Omental fat pad (tissue), 3 donors: ENCODE measurements at regions not wholly inside any gene's neighbourhood (a gene's known extent, or its start where the extent isn't known, plus 50 kb on each side); places are given as distances from the start of the nearest gene placed in this dataset.

Experiments used
- ATAC-seq: fragments of 150-250 bp; one replicate; pipeline ENCODE4 v1.9.1; 2016; ENCODE audit warnings: mild to moderate bottlenecking, moderate library complexity; ENCODE audit not compliant: low FRiP score
- DNase-seq: peaks from one replicate; pipeline ENCODE4 v3.0.0-alpha.2; 2019; ENCODE audit warnings: low spot score
- TF ChIP-seq, protein P1 (sequence below), 3 donors: fragments of 450-650 bp; IDR thresholded peaks; one replicate each; pipeline ENCODE4 v1.5.1; 2016 to 2017; ENCODE audit warnings: antibody characterized with exemption in 3 of 3, mild to moderate bottlenecking in 3 of 3, moderate library complexity in 2 of 3

DNA sequence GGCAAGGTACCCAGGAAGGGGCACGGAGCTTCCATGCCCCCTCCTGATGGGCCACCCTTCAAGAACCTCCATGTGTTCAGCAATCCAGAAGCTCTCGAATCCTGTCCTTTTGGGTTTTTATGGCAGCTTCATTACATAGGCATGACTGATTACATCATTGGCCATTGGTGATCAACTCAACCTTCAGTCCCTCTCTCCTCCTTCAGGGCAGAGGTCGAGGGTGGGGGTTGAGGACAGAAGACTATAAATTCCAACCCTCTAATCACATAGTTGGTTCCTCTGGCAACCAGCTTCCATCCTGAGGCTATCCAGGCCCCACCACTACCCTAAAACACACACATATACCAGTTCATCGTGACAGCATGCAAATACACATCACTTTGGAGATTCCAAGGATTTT lies 135.7 kb downstream of the ZNF281 start:
- TF ChIP-seq, protein P1, sequence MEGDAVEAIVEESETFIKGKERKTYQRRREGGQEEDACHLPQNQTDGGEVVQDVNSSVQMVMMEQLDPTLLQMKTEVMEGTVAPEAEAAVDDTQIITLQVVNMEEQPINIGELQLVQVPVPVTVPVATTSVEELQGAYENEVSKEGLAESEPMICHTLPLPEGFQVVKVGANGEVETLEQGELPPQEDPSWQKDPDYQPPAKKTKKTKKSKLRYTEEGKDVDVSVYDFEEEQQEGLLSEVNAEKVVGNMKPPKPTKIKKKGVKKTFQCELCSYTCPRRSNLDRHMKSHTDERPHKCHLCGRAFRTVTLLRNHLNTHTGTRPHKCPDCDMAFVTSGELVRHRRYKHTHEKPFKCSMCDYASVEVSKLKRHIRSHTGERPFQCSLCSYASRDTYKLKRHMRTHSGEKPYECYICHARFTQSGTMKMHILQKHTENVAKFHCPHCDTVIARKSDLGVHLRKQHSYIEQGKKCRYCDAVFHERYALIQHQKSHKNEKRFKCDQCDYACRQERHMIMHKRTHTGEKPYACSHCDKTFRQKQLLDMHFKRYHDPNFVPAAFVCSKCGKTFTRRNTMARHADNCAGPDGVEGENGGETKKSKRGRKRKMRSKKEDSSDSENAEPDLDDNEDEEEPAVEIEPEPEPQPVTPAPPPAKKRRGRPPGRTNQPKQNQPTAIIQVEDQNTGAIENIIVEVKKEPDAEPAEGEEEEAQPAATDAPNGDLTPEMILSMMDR (IDR thresholded peaks at IDR 0.05) = no peak
- DNase-seq = no peak
- ATAC-seq = no peak

DNA sequence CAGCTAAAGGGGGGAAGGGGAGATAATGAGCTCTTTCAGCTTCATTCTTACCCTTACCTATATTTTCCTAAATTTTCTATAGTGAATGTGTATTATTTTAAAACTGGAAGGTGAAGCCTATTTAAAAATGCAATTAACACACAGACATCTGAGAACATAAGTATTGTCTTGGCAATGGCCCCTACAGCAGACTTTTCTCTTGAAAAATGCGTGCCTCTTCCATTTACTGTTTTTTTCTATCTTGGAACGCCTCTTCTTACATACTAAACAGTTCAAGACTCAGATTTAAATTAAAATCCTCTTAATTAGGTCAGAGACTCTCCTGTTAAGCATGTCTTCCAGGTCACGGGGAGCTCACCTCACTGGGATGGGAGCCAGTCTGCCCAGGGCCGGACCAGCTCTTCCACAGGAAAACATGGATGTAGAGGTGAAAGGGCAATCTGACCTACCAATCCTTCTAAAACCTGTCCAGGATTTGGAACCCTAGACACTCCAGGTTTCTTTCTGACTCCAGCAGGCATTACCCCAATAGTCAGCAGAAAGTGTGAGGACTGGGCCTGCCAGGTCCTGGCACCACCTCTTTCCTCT lies 137.3 kb downstream of the ZNF281 start:
- ATAC-seq = no peak

DNA sequence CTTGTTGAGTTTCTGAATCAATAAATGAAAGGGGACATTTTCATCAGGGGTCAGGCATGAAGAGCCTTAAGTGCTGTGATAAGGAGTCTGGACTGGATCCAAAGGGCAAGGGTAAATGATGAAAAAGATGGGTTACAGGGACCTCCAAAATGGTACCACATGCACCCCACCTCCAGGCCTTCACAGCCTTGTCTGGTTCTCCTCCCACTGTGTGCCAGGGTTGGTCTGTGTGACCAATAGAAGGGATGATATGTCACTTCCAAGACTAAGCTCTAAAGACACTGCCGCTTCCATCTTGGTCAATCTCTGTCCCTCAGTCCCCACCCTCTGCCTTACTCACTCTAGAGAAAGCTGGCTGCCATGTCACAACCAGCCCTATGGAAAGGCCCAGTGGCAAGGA lies 140.6 kb downstream of the ZNF281 start:
- TF ChIP-seq, protein P1 (IDR thresholded peaks at IDR 0.05) = no peak
- DNase-seq (no peak), ATAC-seq (no peak)

More for the DNA sequence above, 137.3 kb downstream of the ZNF281 start:
- TF ChIP-seq, protein P1 (IDR thresholded peaks at IDR 0.05) = no peak
- no peak for DNase-seq

GRCh38 chr1:200267937-200268336 lies 141.9 kb downstream of the ZNF281 start:
- TF ChIP-seq, protein P1 (IDR thresholded peaks at IDR 0.05) = no peak
- no peak for DNase-seq
- ATAC-seq = no peak

DNA sequence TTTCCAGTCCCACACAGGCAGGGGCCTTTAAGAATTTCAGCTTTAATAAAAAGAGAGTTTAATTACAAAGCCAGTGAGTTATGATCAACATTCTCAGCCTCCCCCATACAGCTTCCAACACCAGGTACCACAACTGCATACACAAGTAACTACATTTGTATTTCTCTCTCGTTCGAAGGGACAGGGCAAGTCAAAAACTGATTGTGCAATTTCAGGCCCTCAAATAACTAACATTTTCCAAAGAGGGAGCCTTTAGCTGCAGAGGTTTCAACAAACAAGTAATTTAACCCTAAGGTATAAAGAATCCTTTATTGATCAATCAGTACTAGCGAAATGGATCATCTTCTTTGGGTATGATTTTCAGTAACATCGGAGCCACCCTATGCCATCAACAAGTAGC lies 142.4 kb downstream of the ZNF281 start:
- no peak for ATAC-seq
- TF ChIP-seq, protein P1 (IDR thresholded peaks at IDR 0.05) = no peak
- DNase-seq = no peak

DNA sequence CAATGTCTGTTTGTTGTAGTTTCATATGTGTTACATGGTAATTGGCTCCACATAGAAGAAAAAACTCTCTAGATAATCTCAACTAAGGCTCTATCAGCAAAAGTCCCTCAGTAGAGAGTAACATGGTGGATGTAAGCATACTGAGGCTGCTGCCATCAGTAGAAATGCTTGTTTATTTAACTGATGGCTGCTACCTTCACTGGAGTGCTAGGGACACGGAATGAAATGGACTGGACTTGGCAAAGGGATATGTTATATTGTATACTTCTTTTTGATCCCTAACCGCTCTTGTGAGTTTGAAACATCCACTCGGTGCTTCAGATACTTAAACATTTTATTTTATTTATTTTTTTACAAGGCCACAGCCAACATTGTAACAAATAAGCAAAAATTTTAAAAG lies 143.0 kb downstream of the ZNF281 start:
- ATAC-seq (no peak), DNase-seq (no peak)
- TF ChIP-seq, protein P1 (IDR thresholded peaks at IDR 0.05) = no peak

GRCh38 chr1:200265881-200266280 lies 144.0 kb downstream of the ZNF281 start:
- TF ChIP-seq, protein P1 (IDR thresholded peaks at IDR 0.05) = no peak
- no peak for ATAC-seq
- DNase-seq = no peak
